ENCODE measurements at regions not wholly inside any gene's neighbourhood (a gene's known extent, or its start where the extent isn't known, plus 50 kb on each side); places are given as distances from the start of the nearest gene placed in this dataset.
A peak's percentile ranks its signal among the peaks of the same experiment; 100 is the strongest.

DNA sequence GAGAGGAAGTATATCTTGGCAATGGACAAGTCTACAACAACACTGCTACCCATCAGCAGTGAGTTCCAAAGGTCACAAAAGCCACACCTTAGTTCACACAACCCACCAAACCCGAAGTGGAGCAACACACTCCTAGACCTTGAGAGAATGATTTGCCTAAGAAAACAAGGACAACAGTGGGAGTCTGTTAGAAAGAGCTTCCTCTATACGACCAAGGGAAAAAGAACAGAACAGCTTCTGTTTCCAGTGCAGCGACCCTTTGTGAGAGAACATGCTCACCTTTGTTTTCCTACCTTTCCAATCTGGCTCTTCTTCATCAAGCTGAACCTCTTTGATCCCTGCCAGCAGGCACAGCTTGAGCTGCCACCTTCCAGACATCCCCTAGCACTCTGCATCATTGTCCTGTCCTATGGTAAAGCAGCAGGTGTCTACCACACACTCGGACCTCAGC is 56.7 kb upstream of the PALMD start (continued):
- TF ChIP-seq, protein P1, sequence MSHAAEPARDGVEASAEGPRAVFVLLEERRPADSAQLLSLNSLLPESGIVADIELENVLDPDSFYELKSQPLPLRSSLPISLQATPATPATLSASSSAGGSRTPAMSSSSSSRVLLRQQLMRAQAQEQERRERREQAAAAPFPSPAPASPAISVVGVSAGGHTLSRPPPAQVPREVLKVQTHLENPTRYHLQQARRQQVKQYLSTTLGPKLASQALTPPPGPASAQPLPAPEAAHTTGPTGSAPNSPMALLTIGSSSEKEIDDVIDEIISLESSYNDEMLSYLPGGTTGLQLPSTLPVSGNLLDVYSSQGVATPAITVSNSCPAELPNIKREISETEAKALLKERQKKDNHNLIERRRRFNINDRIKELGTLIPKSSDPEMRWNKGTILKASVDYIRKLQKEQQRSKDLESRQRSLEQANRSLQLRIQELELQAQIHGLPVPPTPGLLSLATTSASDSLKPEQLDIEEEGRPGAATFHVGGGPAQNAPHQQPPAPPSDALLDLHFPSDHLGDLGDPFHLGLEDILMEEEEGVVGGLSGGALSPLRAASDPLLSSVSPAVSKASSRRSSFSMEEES (CRISPR knock-in tag; IDR thresholded peaks at IDR 0.05): 0 out of 2 replicates have a peak, but pooled peaks have one; percentile 40
- TF ChIP-seq ZNF720 (CRISPR knock-in tag; IDR thresholded peaks at IDR 0.05) (no peak), ZNF121 (CRISPR knock-in tag; IDR thresholded peaks at IDR 0.05) (peak; percentile 37; the same call in 1 of the 2 replicates), DR1 (CRISPR knock-in tag; IDR thresholded peaks at IDR 0.05) (no peak), ETV5 (CRISPR knock-in tag; IDR thresholded peaks at IDR 0.05; ENCODE audit: borderline replicate concordance) (peak; percentile 65; the same call in 1 of the 2 replicates), SP2 (CRISPR knock-in tag; IDR thresholded peaks at IDR 0.05) (no peak), SYNCRIP (IDR thresholded peaks at IDR 0.05; ENCODE audit: insufficient read depth, low read depth, low read length) (no peak), JDP2 (CRISPR knock-in tag; IDR thresholded peaks at IDR 0.05; ENCODE audit: borderline replicate concordance) (no peak), ZNF230 (CRISPR knock-in tag; IDR thresholded peaks at IDR 0.05) (no peak), ZNF776 (CRISPR knock-in tag; IDR thresholded peaks at IDR 0.05) (no peak), ZNF225 (CRISPR knock-in tag; IDR thresholded peaks at IDR 0.05) (no peak), ARNTL (CRISPR knock-in tag; IDR thresholded peaks at IDR 0.05) (no peak), SOX5 (CRISPR knock-in tag; IDR thresholded peaks at IDR 0.05; ENCODE audit: borderline replicate concordance) (peak; percentile 93), ZNF629 (CRISPR knock-in tag; conservative IDR thresholded peaks at IDR 0.05) (no peak), ZSCAN20 (CRISPR knock-in tag; IDR thresholded peaks at IDR 0.05; ENCODE audit: borderline replicate concordance) (peak; percentile 90), ZFP1 (CRISPR knock-in tag; IDR thresholded peaks at IDR 0.05) (no peak), KAT8 (CRISPR knock-in tag; IDR thresholded peaks at IDR 0.05) (peak; percentile 28; the same call in 1 of the 2 replicates), HOXA7 (CRISPR knock-in tag; IDR thresholded peaks at IDR 0.05) (no peak), ZMYM3 (CRISPR knock-in tag; IDR thresholded peaks at IDR 0.05) (0 out of 2 replicates have a peak, but pooled peaks have one; percentile 15), NFE2L2 (IDR thresholded peaks at IDR 0.05; ENCODE audit: low read length) (no peak), IRF2 (CRISPR knock-in tag; IDR thresholded peaks at IDR 0.05) (peak; percentile 79; the same call in 1 of the 2 replicates), KMT2B (CRISPR knock-in tag; IDR thresholded peaks at IDR 0.05) (peak; percentile 55; the same call in 1 of the 2 replicates)
- TF ChIP-seq, protein P2, sequence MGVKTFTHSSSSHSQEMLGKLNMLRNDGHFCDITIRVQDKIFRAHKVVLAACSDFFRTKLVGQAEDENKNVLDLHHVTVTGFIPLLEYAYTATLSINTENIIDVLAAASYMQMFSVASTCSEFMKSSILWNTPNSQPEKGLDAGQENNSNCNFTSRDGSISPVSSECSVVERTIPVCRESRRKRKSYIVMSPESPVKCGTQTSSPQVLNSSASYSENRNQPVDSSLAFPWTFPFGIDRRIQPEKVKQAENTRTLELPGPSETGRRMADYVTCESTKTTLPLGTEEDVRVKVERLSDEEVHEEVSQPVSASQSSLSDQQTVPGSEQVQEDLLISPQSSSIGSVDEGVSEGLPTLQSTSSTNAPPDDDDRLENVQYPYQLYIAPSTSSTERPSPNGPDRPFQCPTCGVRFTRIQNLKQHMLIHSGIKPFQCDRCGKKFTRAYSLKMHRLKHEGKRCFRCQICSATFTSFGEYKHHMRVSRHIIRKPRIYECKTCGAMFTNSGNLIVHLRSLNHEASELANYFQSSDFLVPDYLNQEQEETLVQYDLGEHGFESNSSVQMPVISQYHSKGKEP (CRISPR knock-in tag; IDR thresholded peaks at IDR 0.05): no peak
- TF ChIP-seq, protein P3, sequence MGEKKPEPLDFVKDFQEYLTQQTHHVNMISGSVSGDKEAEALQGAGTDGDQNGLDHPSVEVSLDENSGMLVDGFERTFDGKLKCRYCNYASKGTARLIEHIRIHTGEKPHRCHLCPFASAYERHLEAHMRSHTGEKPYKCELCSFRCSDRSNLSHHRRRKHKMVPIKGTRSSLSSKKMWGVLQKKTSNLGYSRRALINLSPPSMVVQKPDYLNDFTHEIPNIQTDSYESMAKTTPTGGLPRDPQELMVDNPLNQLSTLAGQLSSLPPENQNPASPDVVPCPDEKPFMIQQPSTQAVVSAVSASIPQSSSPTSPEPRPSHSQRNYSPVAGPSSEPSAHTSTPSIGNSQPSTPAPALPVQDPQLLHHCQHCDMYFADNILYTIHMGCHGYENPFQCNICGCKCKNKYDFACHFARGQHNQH (CRISPR knock-in tag; IDR thresholded peaks at IDR 0.05): peak; percentile 53; the same call in 1 of the 2 replicates
- TF ChIP-seq, protein P4, sequence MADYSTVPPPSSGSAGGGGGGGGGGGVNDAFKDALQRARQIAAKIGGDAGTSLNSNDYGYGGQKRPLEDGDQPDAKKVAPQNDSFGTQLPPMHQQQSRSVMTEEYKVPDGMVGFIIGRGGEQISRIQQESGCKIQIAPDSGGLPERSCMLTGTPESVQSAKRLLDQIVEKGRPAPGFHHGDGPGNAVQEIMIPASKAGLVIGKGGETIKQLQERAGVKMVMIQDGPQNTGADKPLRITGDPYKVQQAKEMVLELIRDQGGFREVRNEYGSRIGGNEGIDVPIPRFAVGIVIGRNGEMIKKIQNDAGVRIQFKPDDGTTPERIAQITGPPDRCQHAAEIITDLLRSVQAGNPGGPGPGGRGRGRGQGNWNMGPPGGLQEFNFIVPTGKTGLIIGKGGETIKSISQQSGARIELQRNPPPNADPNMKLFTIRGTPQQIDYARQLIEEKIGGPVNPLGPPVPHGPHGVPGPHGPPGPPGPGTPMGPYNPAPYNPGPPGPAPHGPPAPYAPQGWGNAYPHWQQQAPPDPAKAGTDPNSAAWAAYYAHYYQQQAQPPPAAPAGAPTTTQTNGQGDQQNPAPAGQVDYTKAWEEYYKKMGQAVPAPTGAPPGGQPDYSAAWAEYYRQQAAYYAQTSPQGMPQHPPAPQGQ (CRISPR knock-in tag; IDR thresholded peaks at IDR 0.05; ENCODE audit: borderline replicate concordance): no peak
- TF ChIP-seq, protein P5, sequence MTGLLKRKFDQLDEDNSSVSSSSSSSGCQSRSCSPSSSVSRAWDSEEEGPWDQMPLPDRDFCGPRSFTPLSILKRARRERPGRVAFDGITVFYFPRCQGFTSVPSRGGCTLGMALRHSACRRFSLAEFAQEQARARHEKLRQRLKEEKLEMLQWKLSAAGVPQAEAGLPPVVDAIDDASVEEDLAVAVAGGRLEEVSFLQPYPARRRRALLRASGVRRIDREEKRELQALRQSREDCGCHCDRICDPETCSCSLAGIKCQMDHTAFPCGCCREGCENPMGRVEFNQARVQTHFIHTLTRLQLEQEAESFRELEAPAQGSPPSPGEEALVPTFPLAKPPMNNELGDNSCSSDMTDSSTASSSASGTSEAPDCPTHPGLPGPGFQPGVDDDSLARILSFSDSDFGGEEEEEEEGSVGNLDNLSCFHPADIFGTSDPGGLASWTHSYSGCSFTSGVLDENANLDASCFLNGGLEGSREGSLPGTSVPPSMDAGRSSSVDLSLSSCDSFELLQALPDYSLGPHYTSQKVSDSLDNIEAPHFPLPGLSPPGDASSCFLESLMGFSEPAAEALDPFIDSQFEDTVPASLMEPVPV (CRISPR knock-in tag; IDR thresholded peaks at IDR 0.05): no peak
